ENCODE measurements at regions not wholly inside any gene's neighbourhood (a gene's known extent, or its start where the extent isn't known, plus 50 kb on each side); places are given as distances from the start of the nearest gene placed in this dataset.

DNA sequence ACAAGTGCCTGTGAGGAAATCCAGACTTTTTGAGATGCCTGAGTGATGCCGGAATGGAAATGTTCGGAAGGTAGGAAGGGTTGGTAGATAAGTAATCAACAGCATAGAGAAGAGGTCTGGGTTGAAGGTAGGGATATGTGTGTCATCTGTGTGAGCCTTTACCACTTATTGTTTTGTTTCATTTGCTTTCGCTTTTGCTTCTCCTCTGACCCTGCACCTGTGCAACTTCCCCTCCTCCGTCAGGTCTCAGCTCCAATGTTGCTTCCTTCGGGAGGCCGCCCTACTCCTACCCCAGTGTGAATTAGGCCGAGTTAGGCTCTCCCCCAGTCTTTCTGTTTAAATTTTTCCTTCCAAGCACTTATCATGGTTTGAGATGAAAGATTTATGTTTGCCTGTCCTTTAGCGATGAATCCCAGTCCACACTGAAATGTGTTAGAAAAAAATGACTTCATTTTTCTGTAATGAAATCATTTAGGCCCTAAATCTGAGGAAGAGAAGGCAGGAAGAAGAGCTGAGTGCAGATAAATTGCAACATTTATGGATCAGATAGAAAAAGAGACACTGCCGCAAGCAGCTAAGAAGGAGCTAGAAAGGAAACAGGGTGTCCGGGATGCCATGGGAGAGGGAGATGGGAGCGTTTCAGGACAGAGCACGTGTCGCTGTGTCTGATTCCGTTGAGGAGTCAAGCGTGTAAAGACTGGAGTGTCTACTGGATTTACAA, 139.6 kb upstream of the PELI1 start:
- no peak for DNase-seq

DNA sequence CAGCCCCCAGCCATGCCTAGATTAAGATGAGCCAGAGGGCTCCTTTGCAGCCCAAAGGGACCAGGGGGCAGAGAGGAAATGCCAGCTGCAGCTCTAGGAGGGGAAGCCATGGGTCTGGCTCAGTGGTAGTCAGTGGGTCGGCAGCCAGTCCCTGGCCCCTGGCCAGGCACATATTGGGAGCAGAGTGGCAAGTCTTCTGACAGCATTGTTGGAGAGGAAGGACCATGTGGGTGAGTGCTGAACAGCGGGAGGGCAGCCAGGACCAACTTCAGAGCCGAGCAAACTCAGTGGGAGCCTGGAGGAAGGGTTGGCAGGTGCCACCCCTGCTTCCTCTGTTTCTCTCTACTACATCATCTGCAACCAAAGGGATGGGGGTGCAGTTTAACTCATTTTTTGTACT, 140.5 kb upstream of the PELI1 start:
- no peak for DNase-seq

DNA sequence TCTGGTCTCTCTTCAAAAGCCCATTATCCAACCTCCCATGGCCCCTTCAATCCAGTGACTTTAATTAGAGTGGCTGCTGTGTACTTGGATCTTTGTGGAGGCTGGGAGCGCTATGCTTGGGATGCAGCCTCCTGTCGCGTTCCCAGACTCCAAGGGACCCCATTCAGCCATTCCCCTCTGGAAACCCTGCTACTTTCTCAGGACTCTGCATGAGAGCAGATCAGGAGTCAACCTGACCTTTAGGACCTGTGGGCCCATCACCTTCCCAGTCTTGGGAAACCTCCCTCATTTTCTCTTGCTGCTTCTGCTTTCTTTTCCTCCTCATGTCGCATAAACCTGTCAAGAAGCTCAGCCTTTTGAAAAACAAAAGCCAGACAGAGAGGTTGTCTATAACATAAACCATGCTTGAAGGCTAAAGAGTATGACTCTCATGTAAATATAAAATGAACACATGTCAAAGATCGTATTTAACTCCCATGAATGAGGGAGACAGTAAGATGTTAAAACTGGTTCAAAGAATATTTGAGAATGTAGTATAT, 143.1 kb upstream of the PELI1 start:
- no peak for DNase-seq

DNA sequence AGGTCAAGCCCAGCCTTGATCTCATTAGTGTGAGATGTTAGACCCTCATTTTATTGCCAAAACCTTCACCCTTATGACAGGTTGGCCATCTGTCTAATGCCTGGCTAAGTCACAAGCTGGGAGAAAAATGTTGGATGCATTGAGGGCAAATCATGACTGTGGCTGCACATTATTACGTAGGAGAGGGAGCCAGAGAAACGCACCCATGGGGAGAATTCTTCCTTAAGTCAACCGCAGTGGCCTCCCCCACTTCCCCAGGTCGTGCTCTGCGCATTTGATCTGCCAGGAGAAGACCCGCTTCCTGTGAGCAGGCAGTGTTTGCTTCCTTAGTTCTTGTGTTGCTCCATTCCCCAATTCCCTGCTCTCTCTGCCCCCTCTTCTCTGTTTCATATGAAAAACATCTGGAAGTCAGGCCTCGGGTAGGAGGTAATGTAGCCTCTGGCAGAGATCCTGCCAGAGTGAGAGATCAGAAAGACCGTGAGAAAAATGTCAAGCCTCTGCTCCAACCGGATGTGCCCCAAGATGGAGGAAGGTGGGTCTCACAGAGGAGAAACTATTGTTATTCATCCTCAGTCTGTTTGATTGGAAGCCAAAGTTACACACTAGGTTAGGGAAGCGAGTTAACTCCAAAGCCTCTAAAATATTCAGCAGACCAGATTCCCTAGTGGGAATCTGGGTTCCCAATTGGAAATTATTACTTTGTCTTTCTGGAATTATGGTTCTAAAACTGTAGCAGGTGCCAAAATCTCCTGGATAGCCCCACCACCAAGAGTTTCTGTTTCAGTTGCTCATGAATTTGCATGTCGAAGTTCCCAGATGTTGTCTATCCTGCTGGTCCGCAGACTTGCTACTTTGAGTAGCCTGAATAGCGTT, 144.3 kb upstream of the PELI1 start:
- DNase-seq, result peak; percentile 71

DNA sequence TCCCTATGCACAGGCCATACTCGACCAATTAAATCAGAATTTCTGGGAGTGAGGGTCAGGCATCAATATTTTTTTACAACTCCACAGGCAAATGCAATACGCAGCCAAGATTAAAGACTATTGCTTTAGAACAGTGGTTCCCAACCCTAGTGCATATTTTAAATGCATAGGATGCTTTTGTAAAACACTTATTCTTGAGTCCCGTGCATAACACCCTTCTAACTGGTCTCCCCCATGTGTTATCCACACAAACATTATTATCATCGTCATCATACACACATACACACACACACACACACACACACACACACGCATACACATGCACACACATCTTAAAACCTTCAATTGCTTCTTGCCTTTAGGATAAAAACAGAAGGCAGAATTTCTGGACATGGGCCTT, 145.0 kb upstream of the PELI1 start:
- DNase-seq, result no peak

DNA sequence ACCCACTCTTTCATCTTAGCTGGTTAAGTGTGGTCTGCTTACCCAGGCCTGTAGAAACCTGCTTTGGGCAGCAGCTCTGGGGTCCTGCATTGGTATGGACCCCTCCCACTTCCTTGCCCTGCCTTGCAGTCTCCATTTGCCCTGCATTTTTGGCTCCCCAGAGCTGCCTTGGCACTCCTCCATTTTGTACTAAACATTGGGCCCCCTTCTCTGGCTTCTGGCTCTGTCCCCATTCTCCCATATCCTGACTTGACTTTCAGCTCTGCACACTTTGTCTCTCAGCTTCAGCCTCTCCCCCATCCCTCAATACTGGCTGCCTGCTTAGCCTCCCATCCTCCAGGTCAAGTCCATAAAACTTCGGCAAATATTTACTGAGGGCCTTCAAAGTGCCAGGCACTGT, 145.5 kb upstream of the PELI1 start:
- no peak for DNase-seq

DNA sequence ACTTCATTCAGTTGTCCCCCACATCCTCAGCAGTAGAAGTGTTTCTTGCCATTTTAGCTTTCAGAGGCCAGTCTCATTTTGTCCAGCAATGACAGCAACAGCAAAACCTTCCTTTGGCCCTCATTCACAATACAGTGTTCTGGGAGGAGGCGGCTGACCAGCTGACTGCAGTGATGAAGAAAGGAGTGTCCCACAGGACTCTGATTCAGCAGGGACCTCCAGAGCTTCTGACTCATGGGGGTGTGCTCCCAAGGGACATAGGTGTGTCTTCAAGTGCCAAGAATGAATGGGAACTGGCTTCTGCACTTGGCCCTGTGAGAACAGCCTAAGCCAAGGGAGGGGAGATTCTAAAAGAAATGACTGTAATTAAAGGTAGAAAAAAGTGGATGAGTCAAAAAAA, 147.0 kb upstream of the PELI1 start:
- no peak for DNase-seq

DNA sequence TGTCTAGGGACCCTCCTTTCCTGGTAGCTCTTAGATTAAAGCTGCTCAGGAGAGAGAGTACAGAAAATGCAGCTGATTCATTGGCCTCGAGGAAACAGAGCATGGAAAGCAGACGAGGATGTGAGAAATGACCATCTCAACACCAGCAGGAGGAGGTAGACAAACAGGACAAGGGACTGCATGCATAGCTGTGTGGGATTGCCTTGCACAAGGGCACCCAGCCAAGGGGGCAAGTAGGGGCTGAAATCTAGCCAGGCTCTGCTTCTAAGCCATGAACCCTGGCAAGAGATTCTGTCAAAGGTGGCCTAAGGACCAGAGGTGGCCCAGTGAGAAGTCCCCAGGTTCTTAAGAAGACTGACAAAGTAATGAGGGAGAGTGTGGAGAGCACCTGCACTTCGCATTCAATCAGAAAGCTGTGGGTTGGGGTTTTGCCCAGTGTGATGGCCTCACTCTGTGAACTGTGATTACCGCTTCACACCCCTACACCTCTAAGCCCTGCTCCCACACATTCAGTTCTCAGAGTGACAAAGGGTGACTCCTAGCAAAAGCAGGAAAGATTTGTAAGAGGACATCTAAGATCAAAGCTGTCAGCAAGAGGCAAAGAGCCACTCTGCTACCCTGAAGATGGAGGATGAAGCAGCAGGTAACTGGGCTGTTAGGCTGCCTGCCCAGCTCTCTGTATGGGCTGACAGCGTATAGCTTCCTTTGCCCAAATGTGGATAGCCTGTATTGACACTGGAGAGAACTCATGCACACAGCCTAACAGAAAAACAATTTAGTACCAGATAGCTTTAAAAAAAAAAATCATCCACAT, 151.3 kb upstream of the PELI1 start:
- DNase-seq, result no peak

DNA sequence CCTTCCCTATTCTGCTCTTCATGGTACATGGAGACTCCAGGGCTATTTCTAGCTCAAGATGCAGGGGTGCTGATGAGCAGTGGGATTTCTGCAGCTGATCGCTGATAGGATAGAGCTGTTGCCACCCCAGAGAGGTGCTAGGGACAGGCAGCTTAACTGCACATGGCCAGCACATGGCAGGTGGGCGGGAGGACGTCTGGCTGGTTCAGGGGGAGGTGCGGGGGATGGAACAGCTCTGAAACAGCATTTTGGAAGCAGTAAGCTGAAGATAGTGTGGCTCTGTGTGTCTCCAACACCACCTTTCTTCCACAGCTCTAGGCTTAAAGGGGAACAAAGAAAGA, 151.9 kb upstream of the PELI1 start:
- no peak for DNase-seq

DNA sequence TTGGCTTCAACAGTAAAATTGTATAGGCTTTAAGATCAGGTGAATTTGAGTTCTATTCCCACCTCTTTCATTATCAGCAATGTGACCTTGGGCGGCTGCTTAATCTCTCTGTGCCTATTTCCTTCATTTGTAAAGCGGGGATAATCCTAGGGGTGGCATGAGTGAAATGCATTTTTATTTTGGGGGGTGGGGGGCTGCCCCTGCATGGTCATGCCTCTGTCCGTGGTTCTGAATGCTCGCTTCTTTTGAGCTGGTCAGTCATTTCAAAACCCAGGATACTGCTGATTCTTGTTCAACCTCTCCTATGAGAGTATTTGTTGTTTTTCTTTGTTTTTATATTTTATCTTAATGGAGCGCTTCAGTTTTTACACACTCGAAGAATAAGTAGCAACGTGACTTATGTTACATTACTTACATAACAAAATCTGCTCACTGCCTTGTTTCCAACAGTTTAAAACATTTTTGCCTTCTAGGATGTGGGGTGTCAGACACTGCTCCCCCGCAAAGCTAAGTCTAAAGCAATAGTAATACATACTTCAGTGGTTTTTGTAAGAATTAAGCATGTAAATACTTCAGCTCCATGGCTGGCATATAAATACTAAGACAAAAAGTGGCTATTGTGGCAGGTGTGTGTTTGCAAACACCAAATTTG, 152.6 kb upstream of the PELI1 start:
- DNase-seq, result no peak

DNA sequence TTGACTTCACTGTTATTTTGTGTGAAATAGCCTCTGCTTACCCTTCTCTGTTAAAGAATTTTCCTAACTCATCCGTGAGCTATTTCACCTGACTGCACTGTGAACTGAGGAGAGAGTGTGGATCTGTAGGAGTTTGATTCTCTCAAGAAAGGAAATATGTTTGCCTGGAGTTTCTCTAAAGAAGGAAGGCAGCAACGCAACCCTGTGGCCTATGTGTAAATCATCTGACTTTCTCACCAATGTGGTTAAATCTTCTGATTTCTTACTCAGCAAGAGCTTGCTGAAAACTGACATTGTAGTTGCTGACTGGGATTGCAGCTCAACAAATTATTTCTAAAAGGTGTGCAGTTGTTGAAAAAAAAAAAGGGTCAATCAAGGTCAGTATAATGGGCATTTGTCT, 153.9 kb upstream of the PELI1 start:
- no peak for DNase-seq

DNA sequence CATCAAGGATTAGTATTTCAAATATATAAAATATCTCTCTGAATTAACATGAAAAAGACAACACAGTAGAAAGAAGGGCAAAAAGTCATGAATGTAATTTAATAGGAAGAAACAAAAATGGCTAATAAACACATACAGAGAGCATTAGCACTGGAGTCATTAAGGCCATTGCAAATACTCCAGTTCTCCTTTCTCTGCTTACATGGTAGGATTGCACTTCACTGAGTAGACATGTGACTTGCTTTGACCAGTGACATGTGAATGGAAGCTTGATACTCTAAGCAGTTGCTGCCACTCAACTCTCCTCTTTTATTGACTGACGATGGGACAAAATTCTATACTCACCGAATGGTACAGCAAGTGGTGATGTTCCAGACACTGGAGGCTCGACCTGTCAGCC, 153.9 kb upstream of the LGALSL start:
- DNase-seq, result no peak

DNA sequence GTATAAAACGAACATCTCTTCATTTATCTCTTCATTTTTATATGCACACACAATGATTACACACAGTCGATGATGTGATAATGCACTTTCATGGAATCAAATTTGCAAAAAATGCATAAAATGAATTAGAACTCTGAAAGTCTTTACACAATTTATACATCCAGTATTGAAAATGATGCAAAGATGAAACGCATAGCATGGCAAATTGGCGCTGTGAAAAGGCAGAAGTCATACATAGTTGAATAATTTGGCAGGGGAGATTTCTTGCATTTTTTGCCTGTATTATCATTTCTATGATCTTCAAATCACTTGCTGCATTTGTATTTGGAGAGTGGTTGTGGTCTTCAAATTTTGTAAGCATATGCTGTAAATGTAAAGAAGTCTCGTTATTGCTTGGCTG, 150.7 kb upstream of the LGALSL start:
- no peak for DNase-seq

DNA sequence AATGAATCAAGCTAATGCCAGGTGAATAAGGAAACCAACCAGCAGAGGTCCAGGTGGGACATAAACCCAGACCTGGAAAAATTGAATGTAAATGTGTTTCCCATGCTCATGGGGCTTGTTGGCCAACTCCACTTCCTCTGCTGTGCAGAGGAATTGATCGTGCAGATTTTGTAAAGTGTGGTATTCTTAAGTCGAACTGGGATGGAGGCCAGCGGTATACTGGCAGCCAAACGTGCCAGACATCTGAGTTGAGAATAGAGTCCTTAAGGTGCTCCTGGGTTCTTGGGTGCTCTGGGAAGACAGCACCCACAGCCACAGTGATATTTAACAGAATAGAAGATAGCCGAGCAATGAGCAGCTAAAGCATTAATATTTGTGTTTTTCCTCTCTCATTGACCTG, 146.5 kb upstream of the LGALSL start:
- no peak for DNase-seq

DNA sequence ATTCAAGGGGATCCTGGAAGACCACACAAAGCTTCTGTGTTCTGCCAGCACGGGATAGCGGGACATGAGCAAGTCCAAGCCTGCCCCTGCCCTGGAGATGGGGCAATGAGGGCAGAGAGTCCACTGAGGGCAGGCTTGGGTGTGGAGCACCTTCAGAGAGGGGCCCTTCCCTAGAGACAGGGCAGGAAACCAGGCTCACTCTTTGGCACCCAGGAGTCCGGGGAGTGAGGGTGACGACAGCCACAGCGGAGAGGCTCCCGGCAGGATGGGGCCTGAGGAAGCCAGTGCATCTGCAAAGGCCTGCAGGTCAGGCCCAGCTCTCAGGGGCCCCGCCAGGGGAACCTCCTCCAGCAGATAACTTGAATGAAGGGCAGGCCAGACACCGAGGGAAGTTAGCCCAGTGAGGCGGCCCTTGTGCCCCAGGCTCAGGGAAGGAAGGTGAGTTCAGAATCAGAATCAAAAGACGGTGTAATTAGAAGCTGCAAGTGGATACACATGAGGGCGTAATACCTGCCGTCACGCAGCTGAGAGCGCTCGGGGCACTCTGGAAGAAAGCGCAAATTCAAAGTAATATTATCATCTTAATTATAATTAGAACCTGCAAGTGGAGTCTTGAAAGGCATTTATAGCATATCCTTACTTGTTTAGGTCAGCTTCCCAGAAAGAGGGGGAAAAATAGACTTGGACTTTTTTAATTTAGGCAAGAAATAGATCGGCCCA, 142.6 kb upstream of the LGALSL start:
- no peak for DNase-seq

DNA sequence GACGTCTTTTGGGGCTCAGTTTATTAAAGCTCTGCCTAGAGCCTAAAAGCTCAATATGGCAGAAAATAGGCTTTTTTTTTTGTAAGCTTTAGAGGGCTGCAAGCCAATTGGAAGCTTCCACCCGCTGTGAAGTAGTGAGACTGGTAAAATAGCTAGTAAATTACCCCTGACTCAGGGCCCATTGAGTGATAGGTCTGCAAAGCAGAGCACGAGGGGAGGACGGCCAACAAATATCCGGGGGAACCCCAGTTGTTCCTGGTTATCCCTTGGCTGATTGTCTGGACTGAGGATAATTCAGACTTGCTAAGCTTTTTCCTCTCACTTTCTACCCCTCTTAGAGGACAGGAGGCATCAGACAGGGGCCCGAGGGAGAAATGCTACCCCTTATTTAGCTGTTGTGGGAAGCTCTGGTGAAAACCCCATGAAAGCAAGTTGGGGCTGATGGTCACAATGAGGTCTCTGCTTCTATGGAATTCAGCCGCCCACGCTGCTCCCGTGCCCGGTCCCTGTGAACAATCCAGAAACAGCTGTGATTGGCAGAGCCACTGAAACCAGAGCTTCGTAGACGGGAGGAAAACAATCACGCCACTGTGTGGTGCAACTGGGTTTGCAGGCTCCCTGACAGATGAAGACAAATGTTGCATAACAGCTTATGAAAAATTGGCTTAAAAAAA, 141.9 kb upstream of the LGALSL start:
- peak; percentile 80 for DNase-seq

DNA sequence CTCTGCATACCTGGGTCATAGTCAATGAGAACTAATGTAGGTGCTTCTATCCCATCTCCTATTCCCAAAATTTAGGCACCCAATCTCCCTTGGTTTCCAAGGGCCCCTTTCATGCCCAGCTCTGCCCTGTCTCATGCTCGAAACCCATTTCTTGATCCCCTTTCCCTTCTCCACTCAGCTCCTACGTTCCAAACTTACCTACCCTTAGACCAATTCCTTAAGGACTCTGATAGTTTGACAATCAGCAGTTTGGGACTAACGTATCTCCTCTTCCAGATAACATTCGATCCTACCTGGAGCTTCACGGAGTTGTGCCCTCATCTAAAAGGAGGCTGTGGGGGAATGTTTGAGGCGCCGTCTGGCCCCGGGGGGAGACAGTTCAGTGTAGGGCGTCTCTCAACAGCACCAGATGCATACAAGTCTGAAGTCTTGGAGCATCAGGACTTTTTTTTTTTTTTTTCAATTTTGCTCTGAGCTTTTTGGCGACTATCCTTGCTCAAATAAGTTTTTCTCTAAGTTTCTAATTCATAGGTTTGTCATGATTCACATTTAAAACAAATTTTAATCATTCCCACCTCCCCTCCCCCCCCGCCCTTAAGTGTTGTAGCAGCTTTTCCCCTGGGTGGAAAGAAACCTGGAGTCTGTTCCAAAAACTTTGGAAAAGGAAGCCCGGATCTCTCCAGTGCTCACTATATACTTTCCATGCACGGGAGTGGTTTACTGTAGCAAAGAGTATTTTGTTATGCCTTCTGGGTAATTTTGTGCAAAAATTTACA, 141.2 kb upstream of the LGALSL start:
- no peak for DNase-seq

DNA sequence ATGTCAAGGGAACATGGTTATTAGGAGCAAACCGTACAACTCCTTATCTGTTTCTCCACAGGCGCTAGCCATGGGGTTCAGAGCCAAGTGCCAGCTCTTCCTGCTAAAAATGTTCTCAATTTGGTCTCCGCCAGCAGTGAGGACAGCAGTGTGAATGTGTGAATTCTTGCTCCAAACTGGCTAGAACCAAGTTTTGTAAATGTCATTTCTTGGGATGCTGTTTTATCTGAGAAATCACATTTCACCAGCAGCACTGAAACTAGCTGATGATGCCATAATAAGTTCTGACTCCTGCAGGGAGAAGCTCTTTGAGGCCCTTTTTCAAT, 140.6 kb upstream of the LGALSL start:
- no peak for DNase-seq

DNA sequence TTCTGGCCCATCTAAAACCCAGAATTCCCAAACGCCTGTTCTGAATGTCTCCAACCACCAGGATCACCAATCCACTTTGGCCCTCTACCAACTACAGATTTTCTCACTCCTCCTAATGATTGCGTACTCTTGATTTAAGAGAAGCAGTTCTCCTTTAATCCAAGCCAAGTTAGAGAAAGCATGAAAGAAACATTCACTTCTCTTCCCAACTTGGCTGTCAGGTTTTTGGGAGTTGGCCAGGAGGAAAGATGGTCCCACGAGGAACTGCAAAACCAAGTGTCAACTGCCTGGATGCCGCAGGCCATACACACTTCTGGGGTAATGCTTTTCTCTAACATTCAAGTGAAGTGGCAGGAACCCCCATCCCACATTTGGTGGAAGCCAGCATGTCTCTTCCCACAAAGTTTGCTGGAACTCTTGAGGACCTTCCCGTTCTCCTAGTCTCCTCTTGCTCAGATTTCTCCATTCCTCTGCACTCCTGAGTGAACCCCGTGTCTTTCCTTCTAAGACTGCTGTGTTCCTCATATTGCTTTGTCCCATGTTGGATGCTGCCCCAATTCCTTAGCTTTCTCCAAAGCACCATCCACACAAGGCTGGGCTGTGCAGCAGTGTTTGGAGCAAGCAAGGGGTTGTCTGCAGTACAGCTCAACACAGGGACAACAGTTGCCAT, 138.5 kb upstream of the LGALSL start:
- no peak for DNase-seq
